GM12892 (cell line): ENCODE measurements at regions not wholly inside any gene's neighbourhood (a gene's known extent, or its start where the extent isn't known, plus 50 kb on each side); places are given as distances from the start of the nearest gene placed in this dataset.
"Not testable (repeated sequence)": the region's sequence is repeated elsewhere in the genome, so short reads cannot be mapped to it uniquely, and the experiment has no call there.

Source experiments
- POLR2A ChIP-seq: IDR thresholded peaks from 2 replicates; pipeline ENCODE4 v1.6.1; 2011; ENCODE audit warnings: low read depth, low read length, control low read depth
- POLR2AphosphoS5 ChIP-seq: IDR thresholded peaks from 2 replicates; pipeline ENCODE4 v1.6.1; 2011; ENCODE audit warnings: low read depth, low read length, control low read depth

GRCh38 chr10:109809954-109810353 is 113.4 kb downstream of the XPNPEP1 start:
- not testable (repeated sequence) for TF ChIP-seq POLR2A, POLR2AphosphoS5
